ENCODE measurements at regions not wholly inside any gene's neighbourhood (a gene's known extent, or its start where the extent isn't known, plus 50 kb on each side); places are given as distances from the start of the nearest gene placed in this dataset.

DNA sequence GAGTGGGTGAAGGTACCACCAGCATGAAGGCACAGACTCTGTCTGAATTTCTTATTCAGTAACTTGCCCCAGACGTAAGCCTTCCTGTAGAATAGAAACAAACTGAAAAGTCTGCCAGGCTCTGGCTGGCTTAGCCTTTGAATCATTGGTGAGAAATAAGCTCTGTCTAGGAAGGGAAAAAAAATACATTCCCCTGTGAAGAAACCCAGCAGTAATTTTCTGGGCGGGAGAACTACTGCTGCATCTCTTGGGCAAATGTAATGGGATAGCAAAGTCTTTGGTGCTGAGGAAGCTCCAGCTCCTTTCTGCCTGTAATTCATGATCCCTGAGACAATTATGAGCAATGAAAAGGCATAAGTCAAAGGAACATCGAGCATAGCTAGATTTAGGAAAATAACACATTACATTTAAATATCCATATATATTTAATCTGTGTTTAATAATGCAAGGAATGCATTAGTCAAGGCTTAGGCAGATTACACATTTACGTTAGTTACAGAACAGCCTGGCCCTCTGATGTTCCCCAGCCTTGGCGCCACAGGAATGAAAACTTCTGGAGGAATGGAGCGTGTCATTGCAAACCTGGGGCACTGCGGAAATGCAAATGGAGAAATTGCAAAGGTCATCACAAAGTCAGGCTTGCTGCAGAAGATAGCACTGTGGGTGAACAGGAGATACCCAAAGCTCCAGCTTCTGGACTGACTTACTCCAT, 216.3 kb upstream of the CAMK1G start:
- TF ChIP-seq, protein P1, sequence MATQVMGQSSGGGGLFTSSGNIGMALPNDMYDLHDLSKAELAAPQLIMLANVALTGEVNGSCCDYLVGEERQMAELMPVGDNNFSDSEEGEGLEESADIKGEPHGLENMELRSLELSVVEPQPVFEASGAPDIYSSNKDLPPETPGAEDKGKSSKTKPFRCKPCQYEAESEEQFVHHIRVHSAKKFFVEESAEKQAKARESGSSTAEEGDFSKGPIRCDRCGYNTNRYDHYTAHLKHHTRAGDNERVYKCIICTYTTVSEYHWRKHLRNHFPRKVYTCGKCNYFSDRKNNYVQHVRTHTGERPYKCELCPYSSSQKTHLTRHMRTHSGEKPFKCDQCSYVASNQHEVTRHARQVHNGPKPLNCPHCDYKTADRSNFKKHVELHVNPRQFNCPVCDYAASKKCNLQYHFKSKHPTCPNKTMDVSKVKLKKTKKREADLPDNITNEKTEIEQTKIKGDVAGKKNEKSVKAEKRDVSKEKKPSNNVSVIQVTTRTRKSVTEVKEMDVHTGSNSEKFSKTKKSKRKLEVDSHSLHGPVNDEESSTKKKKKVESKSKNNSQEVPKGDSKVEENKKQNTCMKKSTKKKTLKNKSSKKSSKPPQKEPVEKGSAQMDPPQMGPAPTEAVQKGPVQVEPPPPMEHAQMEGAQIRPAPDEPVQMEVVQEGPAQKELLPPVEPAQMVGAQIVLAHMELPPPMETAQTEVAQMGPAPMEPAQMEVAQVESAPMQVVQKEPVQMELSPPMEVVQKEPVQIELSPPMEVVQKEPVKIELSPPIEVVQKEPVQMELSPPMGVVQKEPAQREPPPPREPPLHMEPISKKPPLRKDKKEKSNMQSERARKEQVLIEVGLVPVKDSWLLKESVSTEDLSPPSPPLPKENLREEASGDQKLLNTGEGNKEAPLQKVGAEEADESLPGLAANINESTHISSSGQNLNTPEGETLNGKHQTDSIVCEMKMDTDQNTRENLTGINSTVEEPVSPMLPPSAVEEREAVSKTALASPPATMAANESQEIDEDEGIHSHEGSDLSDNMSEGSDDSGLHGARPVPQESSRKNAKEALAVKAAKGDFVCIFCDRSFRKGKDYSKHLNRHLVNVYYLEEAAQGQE (IDR thresholded peaks at IDR 0.05; ENCODE audit: insufficient read depth in 1 of 2, low read depth in 2 of 2, low read length in 2 of 2), result no peak
- TF ChIP-seq FOXP2 (optimal IDR thresholded peaks at IDR 0.05; ENCODE audit: borderline replicate concordance, extremely low read depth, extremely low read length, insufficient read depth) (no peak), TAF1 (IDR thresholded peaks at IDR 0.05; ENCODE audit: borderline replicate concordance, insufficient read depth, low read length) (no peak)

Data from PFSK-1 (cell line).